ENCODE measurements at regions not wholly inside any gene's neighbourhood (a gene's known extent, or its start where the extent isn't known, plus 50 kb on each side); places are given as distances from the start of the nearest gene placed in this dataset.

- no peaks in the 10 kb centered on the region for H3K79me2 ChIP-seq (ENCODE audit: control insufficient read depth, insufficient read depth, low read length)
- H4K20me1 ChIP-seq (replicated peaks; ENCODE audit: control insufficient read depth, extremely low read depth, insufficient read depth, low read length), result no peaks in the 10 kb centered on the region
- no peak overlapping the region for H3K4me2 ChIP-seq (ENCODE audit: insufficient read depth, low read length)
- ChIA-PET POLR2A (no interaction called here), CTCF (no interaction called here)
- peaks cover 2% of the 10 kb centered on the region for H3K9me3 ChIP-seq (replicated peaks; ENCODE audit: control insufficient read depth, insufficient read depth, low read length)
- DNase-seq (ENCODE audit: low read depth, low spot score) (no peak), FAIRE-seq (no peak)
- H2AFZ ChIP-seq (ENCODE audit: low read depth, low read length), result no peak overlapping the region
- no peaks in the 10 kb centered on the region for H3K36me3 ChIP-seq (ENCODE audit: control insufficient read depth in 2 of 2, extremely low read depth in 1 of 2, insufficient read depth in 2 of 2, low read length in 2 of 2)
- BruUV-seq (replicated peaks), result no TSS peak
- H3K4me3 ChIP-seq (replicated peaks in 1 of 3; ENCODE audit: insufficient read depth in 1 of 3, low read depth in 1 of 3, low read length in 3 of 3), result no peak overlapping the region
- H3K9me1 ChIP-seq (replicated peaks; ENCODE audit: control insufficient read depth, extremely low read depth, insufficient read depth, low read length), result no peaks in the 10 kb centered on the region
- no peaks in the 10 kb centered on the region for H3K4me1 ChIP-seq (ENCODE audit: control insufficient read depth, extremely low read depth, insufficient read depth, low read length)
- no peak overlapping the region for H3K27ac ChIP-seq (ENCODE audit: insufficient read depth, low read depth, low read length)
- dilution Hi-C loops (cut with MboI; ENCODE audit: extremely low pct_ligation_motif_present, low sequenced_read_pairs), result no loop called here
- TF ChIP-seq FOS (IDR thresholded peaks at IDR 0.05; ENCODE audit: borderline replicate concordance, insufficient read depth, low read length) (no peak), POLR2A (IDR thresholded peaks at IDR 0.05; ENCODE audit: low read depth, low read length) (no peak), GATA2 (IDR thresholded peaks at IDR 0.05; ENCODE audit: insufficient read depth, insufficient read length, low read depth, low read length) (no peak), MAX (IDR thresholded peaks at IDR 0.05; ENCODE audit: insufficient read depth, insufficient read length) (no peak), CTCF (IDR thresholded peaks at IDR 0.05; ENCODE audit: extremely low read depth in 1 of 2, insufficient read depth in 1 of 2, low read depth in 1 of 2, low read length in 2 of 2) (no peak), MYC (IDR thresholded peaks at IDR 0.05; ENCODE audit: low read depth, low read length) (no peak), POLR2AphosphoS5 (IDR thresholded peaks at IDR 0.05; ENCODE audit: insufficient read depth, low read depth, low read length) (no peak), JUN (IDR thresholded peaks at IDR 0.05; ENCODE audit: borderline replicate concordance, insufficient read depth, insufficient read length, low read depth) (no peak), EZH2 (IDR thresholded peaks at IDR 0.05; ENCODE audit: borderline replicate concordance, low read depth, low read length, severe bottlenecking) (no peak)
- no peaks in the 10 kb centered on the region for H3K27me3 ChIP-seq (ENCODE audit: control insufficient read depth in 2 of 2, insufficient read depth in 2 of 2, low read length in 2 of 2)
- H3K9ac ChIP-seq (replicated peaks; ENCODE audit: extremely low read depth, insufficient read depth, low read length), result no peak overlapping the region
- intact Hi-C loops (cut with micrococcal nuclease), result no loop called here
Observed at GRCh38 chr3:163462446-163462845, 1615.8 kb downstream of the SI start.

Data from endothelial cell of umbilical vein (primary cell).